HEK293 (cell line): ENCODE measurements at regions not wholly inside any gene's neighbourhood (a gene's known extent, or its start where the extent isn't known, plus 50 kb on each side); places are given as distances from the start of the nearest gene placed in this dataset.

ENCODE experiments used
- BCL11A ChIP-seq: fragments of 450-650 bp; formaldehyde crosslinking; IDR thresholded peaks from 2 replicates; pipeline ENCODE4 v1.5.1; 2016; ENCODE audit warnings: low read depth, missing biosample characterization, missing genetic modification characterization
- CTCF ChIP-seq: fragments of 450-650 bp; formaldehyde crosslinking; IDR thresholded peaks from 2 replicates; pipeline ENCODE4 v1.5.1; 2016; ENCODE audit warnings: missing biosample characterization, missing genetic modification characterization
- HOXC10 ChIP-seq: sonication (generic); formaldehyde crosslinking; IDR thresholded peaks from 2 replicates; pipeline ENCODE4 v1.8.1; 2023; ENCODE audit warnings: mild to moderate bottlenecking, missing genetic modification reagents
- MEIS1 ChIP-seq: sonication (generic); formaldehyde crosslinking; IDR thresholded peaks from 2 replicates; pipeline ENCODE4 v1.8.1; 2022; ENCODE audit warnings: missing genetic modification reagents, mild to moderate bottlenecking, borderline replicate concordance
- ZNF510 ChIP-seq: fragments of 450-650 bp; formaldehyde crosslinking; IDR thresholded peaks from 2 replicates; pipeline ENCODE4 v1.5.1; 2018; ENCODE audit warnings: mild to moderate bottlenecking, missing genetic modification characterization, missing biosample characterization; ENCODE audit not compliant: insufficient replicate concordance
- ZNF558 ChIP-seq: fragments of 450-650 bp; formaldehyde crosslinking; IDR thresholded peaks from 2 replicates; pipeline ENCODE4 v1.5.1; 2016; ENCODE audit warnings: missing biosample characterization, missing genetic modification characterization
- TF ChIP-seq, protein P1 (sequence below): fragments of 450-650 bp; formaldehyde crosslinking; IDR thresholded peaks from 2 replicates; pipeline ENCODE4 v1.5.1; 2016; ENCODE audit warnings: missing biosample characterization, missing genetic modification characterization

GRCh38 chr5:22926574-22926973 is 73.4 kb upstream of the CDH12 start:
- no peak for TF ChIP-seq ZNF558
- TF ChIP-seq BCL11A = no peak
- no peak for TF ChIP-seq CTCF (tag by site-specific recombination)
- TF ChIP-seq HOXC10 (CRISPR knock-in tag) = no peak
- no peak for TF ChIP-seq MEIS1 (CRISPR knock-in tag)
- TF ChIP-seq ZNF510 = no peak
- TF ChIP-seq, protein P1, sequence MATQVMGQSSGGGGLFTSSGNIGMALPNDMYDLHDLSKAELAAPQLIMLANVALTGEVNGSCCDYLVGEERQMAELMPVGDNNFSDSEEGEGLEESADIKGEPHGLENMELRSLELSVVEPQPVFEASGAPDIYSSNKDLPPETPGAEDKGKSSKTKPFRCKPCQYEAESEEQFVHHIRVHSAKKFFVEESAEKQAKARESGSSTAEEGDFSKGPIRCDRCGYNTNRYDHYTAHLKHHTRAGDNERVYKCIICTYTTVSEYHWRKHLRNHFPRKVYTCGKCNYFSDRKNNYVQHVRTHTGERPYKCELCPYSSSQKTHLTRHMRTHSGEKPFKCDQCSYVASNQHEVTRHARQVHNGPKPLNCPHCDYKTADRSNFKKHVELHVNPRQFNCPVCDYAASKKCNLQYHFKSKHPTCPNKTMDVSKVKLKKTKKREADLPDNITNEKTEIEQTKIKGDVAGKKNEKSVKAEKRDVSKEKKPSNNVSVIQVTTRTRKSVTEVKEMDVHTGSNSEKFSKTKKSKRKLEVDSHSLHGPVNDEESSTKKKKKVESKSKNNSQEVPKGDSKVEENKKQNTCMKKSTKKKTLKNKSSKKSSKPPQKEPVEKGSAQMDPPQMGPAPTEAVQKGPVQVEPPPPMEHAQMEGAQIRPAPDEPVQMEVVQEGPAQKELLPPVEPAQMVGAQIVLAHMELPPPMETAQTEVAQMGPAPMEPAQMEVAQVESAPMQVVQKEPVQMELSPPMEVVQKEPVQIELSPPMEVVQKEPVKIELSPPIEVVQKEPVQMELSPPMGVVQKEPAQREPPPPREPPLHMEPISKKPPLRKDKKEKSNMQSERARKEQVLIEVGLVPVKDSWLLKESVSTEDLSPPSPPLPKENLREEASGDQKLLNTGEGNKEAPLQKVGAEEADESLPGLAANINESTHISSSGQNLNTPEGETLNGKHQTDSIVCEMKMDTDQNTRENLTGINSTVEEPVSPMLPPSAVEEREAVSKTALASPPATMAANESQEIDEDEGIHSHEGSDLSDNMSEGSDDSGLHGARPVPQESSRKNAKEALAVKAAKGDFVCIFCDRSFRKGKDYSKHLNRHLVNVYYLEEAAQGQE = no peak
